Right lobe of liver (tissue), 6 donors: ENCODE measurements at regions not wholly inside any gene's neighbourhood (a gene's known extent, or its start where the extent isn't known, plus 50 kb on each side); places are given as distances from the start of the nearest gene placed in this dataset.

ENCODE experiments used
- ATAC-seq, 4 donors: fragments of 200-7000 bp; cut with Tn5 transposase; one replicate each; pipeline ENCODE4 v1.9.1; 2020; ENCODE audit warnings: mild to moderate bottlenecking in 4 of 4, moderate library complexity in 4 of 4
- DNase-seq, 3 donors: peaks; one replicate each; pipeline ENCODE4 v3.0.0-alpha.2; 2020
- H3K27ac ChIP-seq, 3 donors: fragments of 200-600 bp; one replicate each; pipeline ENCODE4 v1.8.0; 2022
- H3K27me3 ChIP-seq, 2 donors: fragments of 200-600 bp; one replicate each; pipeline ENCODE4 v1.8.0; 2022
- H3K36me3 ChIP-seq, 4 donors: fragments of 200-600 bp; sonication (generic) in 1 of 4; one replicate each; pipeline versions ENCODE4 v1.5.1 to v1.8.0; 2017 to 2022; ENCODE audit warnings: control low read depth in 1 of 4
- H3K4me1 ChIP-seq, 4 donors: fragments of 200-600 bp; sonication (generic) in 1 of 4; one replicate each; pipeline versions ENCODE4 v1.5.1 to v1.8.0; 2017 to 2022; ENCODE audit warnings: control low read depth in 1 of 4
- H3K4me3 ChIP-seq, 3 donors: fragments of 200-600 bp; one replicate each; pipeline ENCODE4 v1.8.0; 2022
- H3K9me3 ChIP-seq, 4 donors: fragments of 200-600 bp; sonication (generic) in 1 of 4; one replicate each; pipeline versions ENCODE4 v1.5.1 to v1.8.0; 2017 to 2022; ENCODE audit warnings: control low read depth in 1 of 4
- CTCF ChIP-seq, 4 donors: fragments of 200-600 bp in 3 of 4; fragments of 450-650 bp in 1 of 4; IDR thresholded peaks; one replicate each; pipeline versions ENCODE4 v1.5.1 to v1.8.0; 2016 to 2022; ENCODE audit warnings: antibody characterized with exemption in 4 of 4, mild to moderate bottlenecking in 2 of 4
- POLR2A ChIP-seq: fragments of 450-650 bp; IDR thresholded peaks from one replicate; pipeline ENCODE4 v1.6.1; 2017; ENCODE audit warnings: antibody characterized with exemption, mild to moderate bottlenecking
- WGBS: methylation state at CpG from one replicate; pipeline ENCODE4 v1.1.6; 2018; ENCODE audit warnings: low coverage, low lambda C conversion rate; ENCODE audit not compliant: insufficient coverage; ENCODE audit errors: missing lambda C conversion rate; 5-methylcytosine and 5-hydroxymethylcytosine counted together
- intact Hi-C, 2 donors: fragments of 100-400 bp; cut with DNase I; formaldehyde crosslinking; loops; one replicate each; pipeline versions ENCODE4 v1.11.2 to v1.14.1; 2022
- donor health status: DM: no; HTN: yes; CAD: no.
- donor health status: DM: no; HTN: no; CAD: no.
- donor health status: DM: no; HTN: no; CAD: no.
- donor health status: DM: no; HTN: yes; CAD: no.
- donor health status: DM: no; HTN: yes; CAD: no.

- H3K27ac ChIP-seq = no peak overlapping the region
- DNase-seq = no peak
- H3K27me3 ChIP-seq = no peaks in the 10 kb centered on the region
- ATAC-seq = no peak
- H3K36me3 ChIP-seq = no peaks in the 10 kb centered on the region
- H3K9me3 ChIP-seq = no peaks in the 10 kb centered on the region
- no peaks in the 10 kb centered on the region for H3K4me1 ChIP-seq
- 69% methylated on average over 5 of the region's 5 CpGs for WGBS
- no peak overlapping the region for H3K4me3 ChIP-seq
- TF ChIP-seq POLR2A (no peak), CTCF (IDR thresholded peaks at IDR 0.05) (no peak)
- intact Hi-C loops = no loop called here
These were observed 241.7 kb downstream of the EPHA4 start for GRCh38 chr2:221330436-221330835.

- TF ChIP-seq CTCF (IDR thresholded peaks at IDR 0.05) (no peak), POLR2A (no peak)
- DNase-seq = no peak
- intact Hi-C loops = no loop called here
- H3K4me1 ChIP-seq = no peaks in the 10 kb centered on the region
- H3K9me3 ChIP-seq = no peaks in the 10 kb centered on the region
- H3K27me3 ChIP-seq = no peaks in the 10 kb centered on the region
- H3K27ac ChIP-seq = no peak overlapping the region
- ATAC-seq = no peak
- no peaks in the 10 kb centered on the region for H3K36me3 ChIP-seq
- H3K4me3 ChIP-seq = no peak overlapping the region
- 59% methylated on average over 10 of the region's 11 CpGs for WGBS
These were observed 237.5 kb downstream of the EPHA4 start for GRCh38 chr2:221334481-221335218.

- WGBS = 50% methylated on average over 12 of the region's 12 CpGs
- intact Hi-C loops = no loop called here
- Histone ChIP-seq H3K4me3 (no peak overlapping the region), H3K4me1 (no peaks in the 10 kb centered on the region), H3K27ac (no peak overlapping the region), H3K9me3 (no peaks in the 10 kb centered on the region), H3K27me3 (no peaks in the 10 kb centered on the region), H3K36me3 (no peaks in the 10 kb centered on the region)
- no peak for DNase-seq
- no peak for TF ChIP-seq POLR2A
- TF ChIP-seq CTCF (IDR thresholded peaks at IDR 0.05) = no peak
- ATAC-seq = no peak
These were observed 236.8 kb downstream of the EPHA4 start for GRCh38 chr2:221335219-221335752.

GRCh38 chr2:221336967-221337366 lies 235.1 kb downstream of the EPHA4 start:
- no peak for ATAC-seq
- 64% methylated on average over 2 of the region's 2 CpGs for WGBS
- Histone ChIP-seq H3K4me3 (no peak overlapping the region), H3K27ac (no peak overlapping the region), H3K4me1 (no peaks in the 10 kb centered on the region), H3K9me3 (no peaks in the 10 kb centered on the region), H3K27me3 (no peaks in the 10 kb centered on the region), H3K36me3 (no peaks in the 10 kb centered on the region)
- TF ChIP-seq CTCF (IDR thresholded peaks at IDR 0.05) (no peak), POLR2A (no peak)
- intact Hi-C loops = no loop called here
- DNase-seq = no peak
